WTC11 (cell line): ENCODE measurements at regions not wholly inside any gene's neighbourhood (a gene's known extent, or its start where the extent isn't known, plus 50 kb on each side); places are given as distances from the start of the nearest gene placed in this dataset.

ENCODE experiments used
- FOXK1 ChIP-seq: sonication (generic); formaldehyde crosslinking; IDR thresholded peaks from 2 replicates; pipeline ENCODE4 v1.8.0; 2022; ENCODE audit warnings: mild to moderate bottlenecking, moderate library complexity, missing genetic modification reagents
- JUN ChIP-seq: sonication (generic); formaldehyde crosslinking; IDR thresholded peaks from 2 replicates; pipeline ENCODE4 v1.8.0; 2023; ENCODE audit warnings: mild to moderate bottlenecking, missing genetic modification reagents
- NFE2L1 ChIP-seq: sonication (generic); formaldehyde crosslinking; IDR thresholded peaks from 2 replicates; pipeline ENCODE4 v1.8.1; 2023; ENCODE audit warnings: missing genetic modification reagents
- NR3C1 ChIP-seq: sonication (generic); formaldehyde crosslinking; conservative IDR thresholded peaks from 2 replicates; pipeline ENCODE4 v1.8.1; 2023; ENCODE audit warnings: low read depth, mild to moderate bottlenecking, missing genetic modification reagents
- TEAD4 ChIP-seq: sonication (generic); formaldehyde crosslinking; IDR thresholded peaks from 2 replicates; pipeline ENCODE4 v1.8.0; 2022; ENCODE audit warnings: mild to moderate bottlenecking, missing genetic modification reagents
- TP53 ChIP-seq: sonication (generic); formaldehyde crosslinking; IDR thresholded peaks from 2 replicates; pipeline ENCODE4 v1.8.1; 2023; ENCODE audit warnings: mild to moderate bottlenecking, missing genetic modification reagents
- ZNF121 ChIP-seq: sonication (generic); formaldehyde crosslinking; IDR thresholded peaks from 2 replicates; pipeline ENCODE4 v1.8.0; 2023; ENCODE audit warnings: missing genetic modification reagents
- ZNF263 ChIP-seq: sonication (generic); formaldehyde crosslinking; IDR thresholded peaks from 2 replicates; pipeline ENCODE4 v1.8.1; 2022; ENCODE audit warnings: low read depth, mild to moderate bottlenecking, moderate library complexity, missing genetic modification reagents
- TF ChIP-seq, protein P1 (sequence below): fragments of 200-600 bp; IDR thresholded peaks from 2 replicates; pipeline ENCODE4 v1.8.0; 2022; ENCODE audit warnings: antibody characterized with exemption
- TF ChIP-seq, protein P2 (sequence below): sonication (generic); formaldehyde crosslinking; IDR thresholded peaks from 2 replicates; pipeline ENCODE4 v1.8.1; 2022; ENCODE audit warnings: low read depth, missing genetic modification reagents, borderline replicate concordance
- TF ChIP-seq, protein P3 (sequence below): fragments of 250-450 bp; sonication (Bioruptor Pico); IDR thresholded peaks from 2 replicates; pipeline ENCODE4 v2.1.2; 2022; ENCODE audit warnings: mild to moderate bottlenecking, moderate library complexity
- TF ChIP-seq, protein P4 (sequence below): sonication (generic); formaldehyde crosslinking; IDR thresholded peaks from 2 replicates; pipeline ENCODE4 v1.8.1; 2022; ENCODE audit warnings: mild to moderate bottlenecking, missing genetic modification reagents, moderate library complexity, borderline replicate concordance
- TF ChIP-seq, protein P5 (sequence below): sonication (generic); formaldehyde crosslinking; IDR thresholded peaks from 2 replicates; pipeline ENCODE4 v1.8.0; 2022; ENCODE audit warnings: mild to moderate bottlenecking, missing genetic modification reagents

DNA sequence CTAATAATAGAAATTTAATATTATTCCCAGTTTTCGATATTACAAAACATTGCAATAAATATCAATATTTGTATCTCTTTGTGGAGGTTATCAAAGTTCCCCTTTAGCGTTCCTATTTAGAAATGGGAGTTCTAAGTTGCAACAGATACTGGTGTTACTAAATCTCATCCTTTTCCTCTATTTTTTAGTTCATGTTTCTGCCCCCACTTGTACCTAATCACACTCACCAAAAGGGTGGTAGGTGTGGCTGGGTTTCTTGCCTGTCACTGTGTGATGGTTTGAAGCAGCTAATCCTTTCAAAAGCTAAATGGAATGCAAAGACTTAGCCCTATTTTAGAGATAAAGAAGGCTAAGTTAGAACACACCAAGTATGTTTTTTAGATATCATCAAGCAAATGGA is 997.9 kb downstream of the TSN start:
- TF ChIP-seq FOXK1: no peak
- TF ChIP-seq, protein P1, sequence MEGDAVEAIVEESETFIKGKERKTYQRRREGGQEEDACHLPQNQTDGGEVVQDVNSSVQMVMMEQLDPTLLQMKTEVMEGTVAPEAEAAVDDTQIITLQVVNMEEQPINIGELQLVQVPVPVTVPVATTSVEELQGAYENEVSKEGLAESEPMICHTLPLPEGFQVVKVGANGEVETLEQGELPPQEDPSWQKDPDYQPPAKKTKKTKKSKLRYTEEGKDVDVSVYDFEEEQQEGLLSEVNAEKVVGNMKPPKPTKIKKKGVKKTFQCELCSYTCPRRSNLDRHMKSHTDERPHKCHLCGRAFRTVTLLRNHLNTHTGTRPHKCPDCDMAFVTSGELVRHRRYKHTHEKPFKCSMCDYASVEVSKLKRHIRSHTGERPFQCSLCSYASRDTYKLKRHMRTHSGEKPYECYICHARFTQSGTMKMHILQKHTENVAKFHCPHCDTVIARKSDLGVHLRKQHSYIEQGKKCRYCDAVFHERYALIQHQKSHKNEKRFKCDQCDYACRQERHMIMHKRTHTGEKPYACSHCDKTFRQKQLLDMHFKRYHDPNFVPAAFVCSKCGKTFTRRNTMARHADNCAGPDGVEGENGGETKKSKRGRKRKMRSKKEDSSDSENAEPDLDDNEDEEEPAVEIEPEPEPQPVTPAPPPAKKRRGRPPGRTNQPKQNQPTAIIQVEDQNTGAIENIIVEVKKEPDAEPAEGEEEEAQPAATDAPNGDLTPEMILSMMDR: no peak
- TF ChIP-seq TEAD4: no peak
- TF ChIP-seq TP53 (CRISPR knock-in tag): no peak
- no peak for TF ChIP-seq NR3C1 (CRISPR knock-in tag)
- TF ChIP-seq, protein P2, sequence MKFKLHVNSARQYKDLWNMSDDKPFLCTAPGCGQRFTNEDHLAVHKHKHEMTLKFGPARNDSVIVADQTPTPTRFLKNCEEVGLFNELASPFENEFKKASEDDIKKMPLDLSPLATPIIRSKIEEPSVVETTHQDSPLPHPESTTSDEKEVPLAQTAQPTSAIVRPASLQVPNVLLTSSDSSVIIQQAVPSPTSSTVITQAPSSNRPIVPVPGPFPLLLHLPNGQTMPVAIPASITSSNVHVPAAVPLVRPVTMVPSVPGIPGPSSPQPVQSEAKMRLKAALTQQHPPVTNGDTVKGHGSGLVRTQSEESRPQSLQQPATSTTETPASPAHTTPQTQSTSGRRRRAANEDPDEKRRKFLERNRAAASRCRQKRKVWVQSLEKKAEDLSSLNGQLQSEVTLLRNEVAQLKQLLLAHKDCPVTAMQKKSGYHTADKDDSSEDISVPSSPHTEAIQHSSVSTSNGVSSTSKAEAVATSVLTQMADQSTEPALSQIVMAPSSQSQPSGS (CRISPR knock-in tag): no peak
- TF ChIP-seq, protein P3, sequence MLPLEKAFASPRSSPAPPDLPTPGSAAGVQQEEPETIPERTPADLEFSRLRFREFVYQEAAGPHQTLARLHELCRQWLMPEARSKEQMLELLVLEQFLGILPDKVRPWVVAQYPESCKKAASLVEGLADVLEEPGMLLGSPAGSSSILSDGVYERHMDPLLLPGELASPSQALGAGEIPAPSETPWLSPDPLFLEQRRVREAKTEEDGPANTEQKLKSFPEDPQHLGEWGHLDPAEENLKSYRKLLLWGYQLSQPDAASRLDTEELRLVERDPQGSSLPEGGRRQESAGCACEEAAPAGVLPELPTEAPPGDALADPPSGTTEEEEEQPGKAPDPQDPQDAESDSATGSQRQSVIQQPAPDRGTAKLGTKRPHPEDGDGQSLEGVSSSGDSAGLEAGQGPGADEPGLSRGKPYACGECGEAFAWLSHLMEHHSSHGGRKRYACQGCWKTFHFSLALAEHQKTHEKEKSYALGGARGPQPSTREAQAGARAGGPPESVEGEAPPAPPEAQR: no peak
- TF ChIP-seq, protein P4, sequence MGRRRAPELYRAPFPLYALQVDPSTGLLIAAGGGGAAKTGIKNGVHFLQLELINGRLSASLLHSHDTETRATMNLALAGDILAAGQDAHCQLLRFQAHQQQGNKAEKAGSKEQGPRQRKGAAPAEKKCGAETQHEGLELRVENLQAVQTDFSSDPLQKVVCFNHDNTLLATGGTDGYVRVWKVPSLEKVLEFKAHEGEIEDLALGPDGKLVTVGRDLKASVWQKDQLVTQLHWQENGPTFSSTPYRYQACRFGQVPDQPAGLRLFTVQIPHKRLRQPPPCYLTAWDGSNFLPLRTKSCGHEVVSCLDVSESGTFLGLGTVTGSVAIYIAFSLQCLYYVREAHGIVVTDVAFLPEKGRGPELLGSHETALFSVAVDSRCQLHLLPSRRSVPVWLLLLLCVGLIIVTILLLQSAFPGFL (CRISPR knock-in tag): no peak
- TF ChIP-seq ZNF121 (CRISPR knock-in tag): no peak
- TF ChIP-seq, protein P5, sequence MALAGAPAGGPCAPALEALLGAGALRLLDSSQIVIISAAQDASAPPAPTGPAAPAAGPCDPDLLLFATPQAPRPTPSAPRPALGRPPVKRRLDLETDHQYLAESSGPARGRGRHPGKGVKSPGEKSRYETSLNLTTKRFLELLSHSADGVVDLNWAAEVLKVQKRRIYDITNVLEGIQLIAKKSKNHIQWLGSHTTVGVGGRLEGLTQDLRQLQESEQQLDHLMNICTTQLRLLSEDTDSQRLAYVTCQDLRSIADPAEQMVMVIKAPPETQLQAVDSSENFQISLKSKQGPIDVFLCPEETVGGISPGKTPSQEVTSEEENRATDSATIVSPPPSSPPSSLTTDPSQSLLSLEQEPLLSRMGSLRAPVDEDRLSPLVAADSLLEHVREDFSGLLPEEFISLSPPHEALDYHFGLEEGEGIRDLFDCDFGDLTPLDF (CRISPR knock-in tag): no peak
- no peak for TF ChIP-seq JUN (CRISPR knock-in tag)
- no peak for TF ChIP-seq ZNF263 (CRISPR knock-in tag)
- TF ChIP-seq NFE2L1 (CRISPR knock-in tag): no peak
